ENCODE measurements at regions not wholly inside any gene's neighbourhood (a gene's known extent, or its start where the extent isn't known, plus 50 kb on each side); places are given as distances from the start of the nearest gene placed in this dataset.

DNA sequence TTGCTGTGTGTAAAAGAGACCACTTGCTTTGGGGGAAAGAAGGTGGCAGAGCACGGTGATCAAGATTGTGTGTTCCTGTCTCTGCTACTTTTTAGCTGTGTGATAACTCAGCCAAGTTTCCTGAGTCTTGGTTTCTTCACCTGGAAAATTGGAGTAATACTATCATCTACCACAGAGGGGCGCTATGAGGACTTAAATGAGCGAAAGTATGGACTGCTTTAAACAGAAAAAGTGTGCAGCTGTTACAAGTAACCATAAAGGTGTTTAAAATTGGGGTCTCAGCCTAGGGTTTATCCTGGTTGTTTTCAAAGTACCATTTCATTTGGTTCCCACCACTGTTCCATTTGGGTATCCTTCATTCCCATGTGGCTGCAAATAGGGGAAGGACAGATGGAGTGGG lies 65.9 kb upstream of the WSCD2 start:
- H3K4me3 ChIP-seq (replicated peaks; ENCODE audit: insufficient read depth, low read length), result no peak overlapping the region
- DNase-seq (ENCODE audit: low read depth in 1 of 2, low spot score in 1 of 2), result no peak
- TF ChIP-seq, protein P1, sequence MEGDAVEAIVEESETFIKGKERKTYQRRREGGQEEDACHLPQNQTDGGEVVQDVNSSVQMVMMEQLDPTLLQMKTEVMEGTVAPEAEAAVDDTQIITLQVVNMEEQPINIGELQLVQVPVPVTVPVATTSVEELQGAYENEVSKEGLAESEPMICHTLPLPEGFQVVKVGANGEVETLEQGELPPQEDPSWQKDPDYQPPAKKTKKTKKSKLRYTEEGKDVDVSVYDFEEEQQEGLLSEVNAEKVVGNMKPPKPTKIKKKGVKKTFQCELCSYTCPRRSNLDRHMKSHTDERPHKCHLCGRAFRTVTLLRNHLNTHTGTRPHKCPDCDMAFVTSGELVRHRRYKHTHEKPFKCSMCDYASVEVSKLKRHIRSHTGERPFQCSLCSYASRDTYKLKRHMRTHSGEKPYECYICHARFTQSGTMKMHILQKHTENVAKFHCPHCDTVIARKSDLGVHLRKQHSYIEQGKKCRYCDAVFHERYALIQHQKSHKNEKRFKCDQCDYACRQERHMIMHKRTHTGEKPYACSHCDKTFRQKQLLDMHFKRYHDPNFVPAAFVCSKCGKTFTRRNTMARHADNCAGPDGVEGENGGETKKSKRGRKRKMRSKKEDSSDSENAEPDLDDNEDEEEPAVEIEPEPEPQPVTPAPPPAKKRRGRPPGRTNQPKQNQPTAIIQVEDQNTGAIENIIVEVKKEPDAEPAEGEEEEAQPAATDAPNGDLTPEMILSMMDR (IDR thresholded peaks at IDR 0.05; ENCODE audit: insufficient read depth, low read length), result no peak
- TF ChIP-seq, protein P2, sequence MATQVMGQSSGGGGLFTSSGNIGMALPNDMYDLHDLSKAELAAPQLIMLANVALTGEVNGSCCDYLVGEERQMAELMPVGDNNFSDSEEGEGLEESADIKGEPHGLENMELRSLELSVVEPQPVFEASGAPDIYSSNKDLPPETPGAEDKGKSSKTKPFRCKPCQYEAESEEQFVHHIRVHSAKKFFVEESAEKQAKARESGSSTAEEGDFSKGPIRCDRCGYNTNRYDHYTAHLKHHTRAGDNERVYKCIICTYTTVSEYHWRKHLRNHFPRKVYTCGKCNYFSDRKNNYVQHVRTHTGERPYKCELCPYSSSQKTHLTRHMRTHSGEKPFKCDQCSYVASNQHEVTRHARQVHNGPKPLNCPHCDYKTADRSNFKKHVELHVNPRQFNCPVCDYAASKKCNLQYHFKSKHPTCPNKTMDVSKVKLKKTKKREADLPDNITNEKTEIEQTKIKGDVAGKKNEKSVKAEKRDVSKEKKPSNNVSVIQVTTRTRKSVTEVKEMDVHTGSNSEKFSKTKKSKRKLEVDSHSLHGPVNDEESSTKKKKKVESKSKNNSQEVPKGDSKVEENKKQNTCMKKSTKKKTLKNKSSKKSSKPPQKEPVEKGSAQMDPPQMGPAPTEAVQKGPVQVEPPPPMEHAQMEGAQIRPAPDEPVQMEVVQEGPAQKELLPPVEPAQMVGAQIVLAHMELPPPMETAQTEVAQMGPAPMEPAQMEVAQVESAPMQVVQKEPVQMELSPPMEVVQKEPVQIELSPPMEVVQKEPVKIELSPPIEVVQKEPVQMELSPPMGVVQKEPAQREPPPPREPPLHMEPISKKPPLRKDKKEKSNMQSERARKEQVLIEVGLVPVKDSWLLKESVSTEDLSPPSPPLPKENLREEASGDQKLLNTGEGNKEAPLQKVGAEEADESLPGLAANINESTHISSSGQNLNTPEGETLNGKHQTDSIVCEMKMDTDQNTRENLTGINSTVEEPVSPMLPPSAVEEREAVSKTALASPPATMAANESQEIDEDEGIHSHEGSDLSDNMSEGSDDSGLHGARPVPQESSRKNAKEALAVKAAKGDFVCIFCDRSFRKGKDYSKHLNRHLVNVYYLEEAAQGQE (IDR thresholded peaks at IDR 0.05; ENCODE audit: insufficient replicate concordance, low read depth), result no peak
- TF ChIP-seq POLR2AphosphoS5 (IDR thresholded peaks at IDR 0.05; ENCODE audit: low read depth) (no peak), SPI1 (IDR thresholded peaks at IDR 0.05; ENCODE audit: borderline replicate concordance, low read depth) (no peak), GABPA (IDR thresholded peaks at IDR 0.05; ENCODE audit: low read depth) (no peak)

DNA sequence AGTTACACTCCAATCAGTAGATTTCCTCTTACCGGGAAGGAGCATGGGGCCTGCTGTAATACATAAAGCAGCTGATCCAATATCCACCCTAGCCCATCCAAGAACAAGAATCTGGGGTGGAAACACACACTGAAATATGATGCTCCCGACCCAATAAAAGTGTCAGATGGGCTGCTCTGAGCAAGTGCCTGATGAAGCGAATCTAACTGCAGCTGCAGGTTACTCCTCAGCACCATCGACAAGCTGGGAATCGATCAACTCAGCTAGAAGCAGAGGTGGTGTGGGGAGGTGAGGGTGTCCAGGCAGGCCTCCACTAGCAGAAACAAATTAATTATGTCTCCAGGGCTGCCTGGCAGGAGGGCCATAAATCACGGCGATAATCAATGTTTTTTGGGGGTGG lies 64.0 kb upstream of the WSCD2 start:
- Histone ChIP-seq H3K4me3 (replicated peaks; ENCODE audit: insufficient read depth, low read length) (no peak overlapping the region), H3K27me3 (ENCODE audit: insufficient read depth, poor library complexity, severe bottlenecking) (peaks cover 2% of the 10 kb centered on the region), H3K27ac (replicated peaks) (no peak overlapping the region)
- TF ChIP-seq GABPA (IDR thresholded peaks at IDR 0.05; ENCODE audit: low read depth), result no peak
- no peak for TF ChIP-seq POLR2AphosphoS5 (IDR thresholded peaks at IDR 0.05; ENCODE audit: low read depth)
- TF ChIP-seq, protein P2 (IDR thresholded peaks at IDR 0.05; ENCODE audit: insufficient replicate concordance, low read depth), result no peak
- TF ChIP-seq SPI1 (IDR thresholded peaks at IDR 0.05; ENCODE audit: borderline replicate concordance, low read depth), result no peak
- TF ChIP-seq, protein P1 (IDR thresholded peaks at IDR 0.05; ENCODE audit: insufficient read depth, low read length), result no peak
- DNase-seq (ENCODE audit: low read depth in 1 of 2, low spot score in 1 of 2), result no peak

More for the DNA sequence above, 65.9 kb upstream of the WSCD2 start:
- Histone ChIP-seq H3K27me3 (ENCODE audit: insufficient read depth, poor library complexity, severe bottlenecking) (no peaks in the 10 kb centered on the region), H3K27ac (replicated peaks) (no peak overlapping the region)

- TF ChIP-seq, protein P2 (IDR thresholded peaks at IDR 0.05; ENCODE audit: insufficient replicate concordance, low read depth), result no peak
- no peak for DNase-seq (ENCODE audit: low read depth in 1 of 2, low spot score in 1 of 2)
- H3K4me3 ChIP-seq (replicated peaks; ENCODE audit: insufficient read depth, low read length), result no peak overlapping the region
Measured at GRCh38 chr12:108066583-108067577, 62.2 kb upstream of the WSCD2 start.

More at GRCh38 chr12:108066583-108067577, 62.2 kb upstream of the WSCD2 start:
- H3K27ac ChIP-seq (replicated peaks), result no peak overlapping the region
- H3K27me3 ChIP-seq (ENCODE audit: insufficient read depth, poor library complexity, severe bottlenecking), result peaks cover 2% of the 10 kb centered on the region
